Endothelial cell of umbilical vein (primary cell): ENCODE measurements at regions not wholly inside any gene's neighbourhood (a gene's known extent, or its start where the extent isn't known, plus 50 kb on each side); places are given as distances from the start of the nearest gene placed in this dataset.

ENCODE experiments used
- BruUV-seq: library from RNA; stranded (reverse); fragments of 400-500 nt; replicated peaks from 2 replicates; lab custom pipeline; 2021; lab: Mats Ljungman, UMichigan
- CTCF ChIA-PET: fragments of 300-600, 350-600 bp; sonication (Branson Sonifier 250); formaldehyde crosslinking; loops from one replicate; lab custom pipeline; 2021; ENCODE audit warnings: antibody characterized with exemption, inconsistent platforms; lab: Charles Lee
- POLR2A ChIA-PET: fragments of 300-600, 350-600 bp; sonication (Branson Sonifier 250); formaldehyde crosslinking; loops from one replicate; lab custom pipeline; 2021; ENCODE audit warnings: antibody characterized with exemption, inconsistent platforms; lab: Charles Lee
- DNase-seq: peaks from one replicate; pipeline ENCODE4 v3.0.0-alpha.2; 2011; ENCODE audit warnings: low read depth, low spot score
- FAIRE-seq: peaks from 2 replicates; lab custom pipeline; 2011; peaks lifted over from hg19 to GRCh38; lab: Jason Lieb, UNC
- H2AFZ ChIP-seq: 2 replicates; pipeline ENCODE4 v1.6.0; 2012; ENCODE audit warnings: low read depth, low read length, control low read depth, inconsistent platforms
- H3K27ac ChIP-seq: 2 replicates; pipeline ENCODE4 v1.5.1; 2011; ENCODE audit warnings: low read depth, mild to moderate bottlenecking, control low read depth, low read length, moderate library complexity; ENCODE audit not compliant: insufficient read depth
- H3K27me3 ChIP-seq, 2 experiments: 2 replicates each; pipeline versions ENCODE4 v1.6.0 to v1.6.1; 2011; ENCODE audit warnings: low read length in 2 of 2, mixed read lengths in 1 of 2; ENCODE audit not compliant: control insufficient read depth in 2 of 2, insufficient read depth in 2 of 2
- H3K36me3 ChIP-seq, 2 experiments: 2 replicates in 1 of 2; 3 replicates in 1 of 2; pipeline ENCODE4 v1.5.1; 2011; ENCODE audit warnings: low read length in 2 of 2, mild to moderate bottlenecking in 1 of 2, moderate library complexity in 1 of 2; ENCODE audit not compliant: control insufficient read depth in 2 of 2, insufficient read depth in 2 of 2; ENCODE audit errors: extremely low read depth in 1 of 2
- H3K4me1 ChIP-seq: 3 replicates; pipeline ENCODE4 v1.5.1; 2011; ENCODE audit warnings: mild to moderate bottlenecking, low read length; ENCODE audit not compliant: control insufficient read depth, insufficient read depth; ENCODE audit errors: extremely low read depth
- H3K4me2 ChIP-seq: 2 replicates; pipeline ENCODE4 v1.6.1; 2011; ENCODE audit warnings: low read length, control low read depth, mixed read lengths; ENCODE audit not compliant: insufficient read depth
- H3K4me3 ChIP-seq, 3 experiments: fragments of 200-600 bp in 1 of 3; sonication (generic), shearing (Covaris generic) in 1 of 3; replicated peaks in 1 of 3; 2 replicates each; pipeline ENCODE4 v1.5.1; 2011 to 2016; ENCODE audit warnings: control low read depth in 3 of 3, low read length in 3 of 3, mild to moderate bottlenecking in 2 of 3, inconsistent platforms in 1 of 3, low read depth in 1 of 3, moderate library complexity in 1 of 3; ENCODE audit not compliant: insufficient read depth in 1 of 3
- H3K79me2 ChIP-seq: 2 replicates; pipeline ENCODE4 v1.6.0; 2012; ENCODE audit warnings: low read length, inconsistent platforms; ENCODE audit not compliant: control insufficient read depth, insufficient read depth
- H3K9ac ChIP-seq: replicated peaks from 2 replicates; pipeline ENCODE3; 2011; ENCODE audit warnings: low read length, control low read depth; ENCODE audit not compliant: insufficient read depth; ENCODE audit errors: extremely low read depth
- H3K9me1 ChIP-seq: replicated peaks from 3 replicates; pipeline ENCODE4 v1.6.0; 2011; ENCODE audit warnings: mild to moderate bottlenecking, low read length; ENCODE audit not compliant: control insufficient read depth, insufficient read depth; ENCODE audit errors: extremely low read depth
- H3K9me3 ChIP-seq: replicated peaks from 2 replicates; pipeline ENCODE4 v1.5.1; 2012; ENCODE audit warnings: low read length, inconsistent platforms; ENCODE audit not compliant: control insufficient read depth, insufficient read depth
- H4K20me1 ChIP-seq: replicated peaks from 2 replicates; pipeline ENCODE3; 2011; ENCODE audit warnings: mild to moderate bottlenecking, low read length; ENCODE audit not compliant: control insufficient read depth, insufficient read depth; ENCODE audit errors: extremely low read depth
- EZH2 ChIP-seq: IDR thresholded peaks from 2 replicates; pipeline ENCODE4 v1.6.1; 2012; ENCODE audit warnings: borderline replicate concordance, low read depth, mild to moderate bottlenecking, moderate library complexity, low read length, inconsistent platforms; ENCODE audit not compliant: severe bottlenecking
- FOS ChIP-seq: IDR thresholded peaks from 2 replicates; pipeline ENCODE4 v1.6.1; 2011; ENCODE audit warnings: mild to moderate bottlenecking, low read length, moderate library complexity, borderline replicate concordance; ENCODE audit not compliant: insufficient read depth
- GATA2 ChIP-seq: IDR thresholded peaks from 2 replicates; pipeline ENCODE4 v1.7.0; 2011; ENCODE audit warnings: low read depth, mild to moderate bottlenecking, moderate library complexity, mixed read lengths, low read length; ENCODE audit not compliant: insufficient read length, insufficient read depth
- JUN ChIP-seq: IDR thresholded peaks from 2 replicates; pipeline ENCODE4 v1.6.1; 2011; ENCODE audit warnings: borderline replicate concordance, low read depth; ENCODE audit not compliant: insufficient read length, insufficient read depth
- MYC ChIP-seq: IDR thresholded peaks from one replicate; pipeline ENCODE4 v1.6.1; 2011; ENCODE audit warnings: mild to moderate bottlenecking, low read depth, low read length
- POLR2A ChIP-seq: IDR thresholded peaks from 2 replicates; pipeline ENCODE4 v1.6.1; 2012; ENCODE audit warnings: low read depth, mild to moderate bottlenecking, control low read depth, low read length
- POLR2AphosphoS5 ChIP-seq: IDR thresholded peaks from 2 replicates; pipeline ENCODE4 v1.6.1; 2012; ENCODE audit warnings: low read depth, mild to moderate bottlenecking, control low read depth, low read length, moderate library complexity; ENCODE audit not compliant: insufficient read depth
- dilution Hi-C: fragments of 300-500 bp; cut with MboI; formaldehyde crosslinking; loops from one replicate; pipeline ENCODE4 v1.15.0; 2019; ENCODE audit warnings: low sequenced_read_pairs; ENCODE audit not compliant: extremely low pct_ligation_motif_present
- intact Hi-C: fragments of 100-400 bp; cut with micrococcal nuclease; formaldehyde crosslinking; loops from one replicate; pipeline ENCODE4 v1.10.0; 2022
- TF ChIP-seq, protein P1 (sequence below): IDR thresholded peaks from 2 replicates; pipeline ENCODE4 v1.6.1; 2011; ENCODE audit not compliant: insufficient read depth, insufficient read length
- TF ChIP-seq, protein P2 (sequence below), 2 donors: IDR thresholded peaks; 1 replicate in 1 of 2; 2 replicates in 1 of 2; pipeline ENCODE4 v1.5.1; 2011; ENCODE audit warnings: low read length in 2 of 2, mild to moderate bottlenecking in 2 of 2, moderate library complexity in 2 of 2, control low read depth in 1 of 2, inconsistent platforms in 1 of 2, low read depth in 1 of 2; ENCODE audit not compliant: insufficient read depth in 1 of 2; ENCODE audit errors: extremely low read depth in 1 of 2

DNA sequence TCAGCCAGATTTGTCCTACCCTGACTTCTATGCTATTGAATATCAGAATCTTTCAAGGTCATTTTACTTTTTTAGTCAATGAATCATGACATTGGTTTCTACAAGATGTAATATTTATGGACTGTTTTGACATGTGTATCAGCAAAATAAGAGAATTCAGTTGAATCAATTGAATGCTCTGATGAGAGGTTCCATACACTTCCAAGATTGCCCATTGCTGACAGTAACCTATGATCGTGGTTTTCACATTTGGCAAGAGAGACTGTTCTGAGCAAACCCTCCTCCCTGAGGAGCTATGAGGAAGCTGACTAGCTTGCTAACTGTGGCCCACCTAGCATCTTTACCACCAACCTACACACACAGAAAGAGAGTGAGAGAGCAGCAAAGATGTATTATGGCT lies 56.7 kb upstream of the FST start:
- Histone ChIP-seq H3K9me1 (no peaks in the 10 kb centered on the region), H3K4me3 (no peak overlapping the region), H3K9me3 (no peaks in the 10 kb centered on the region), H3K27me3 (no peaks in the 10 kb centered on the region), H3K9ac (no peak overlapping the region), H3K4me2 (no peak overlapping the region), H2AFZ (no peak overlapping the region), H3K27ac (no peak overlapping the region), H4K20me1 (no peaks in the 10 kb centered on the region), H3K4me1 (peaks cover 7% of the 10 kb centered on the region), H3K79me2 (no peaks in the 10 kb centered on the region), H3K36me3 (no peaks in the 10 kb centered on the region)
- dilution Hi-C loops (no loop called here), intact Hi-C loops (no loop called here)
- no peak for DNase-seq
- TF ChIP-seq, protein P1, sequence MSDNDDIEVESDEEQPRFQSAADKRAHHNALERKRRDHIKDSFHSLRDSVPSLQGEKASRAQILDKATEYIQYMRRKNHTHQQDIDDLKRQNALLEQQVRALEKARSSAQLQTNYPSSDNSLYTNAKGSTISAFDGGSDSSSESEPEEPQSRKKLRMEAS: no peak
- TF ChIP-seq EZH2 (no peak), POLR2AphosphoS5 (no peak)
- no TSS peak for BruUV-seq
- no peak for FAIRE-seq
- POLR2A ChIA-PET: no interaction called here
- CTCF ChIA-PET: no interaction called here

- ChIA-PET POLR2A (no interaction called here), CTCF (interaction anchor here (0.6 to 1.5 kb wide), 3 partner anchors 163 to 804 kb away, joined by 3 to 4 read pairs (median 4); no protein-coding TSS in a partner anchor)
- Histone ChIP-seq H3K4me1 (no peaks in the 10 kb centered on the region), H3K4me3 (no peak overlapping the region), H3K9ac (no peak overlapping the region), H4K20me1 (no peaks in the 10 kb centered on the region), H3K9me1 (no peaks in the 10 kb centered on the region), H3K36me3 (no peaks in the 10 kb centered on the region), H3K4me2 (no peak overlapping the region), H3K9me3 (no peaks in the 10 kb centered on the region), H3K27me3 (no peaks in the 10 kb centered on the region), H2AFZ (no peak overlapping the region), H3K27ac (no peak overlapping the region), H3K79me2 (no peaks in the 10 kb centered on the region)
- intact Hi-C loops: no loop called here
- no peak for FAIRE-seq
- dilution Hi-C loops: no loop called here
- no peak for TF ChIP-seq JUN
- TF ChIP-seq, protein P2, sequence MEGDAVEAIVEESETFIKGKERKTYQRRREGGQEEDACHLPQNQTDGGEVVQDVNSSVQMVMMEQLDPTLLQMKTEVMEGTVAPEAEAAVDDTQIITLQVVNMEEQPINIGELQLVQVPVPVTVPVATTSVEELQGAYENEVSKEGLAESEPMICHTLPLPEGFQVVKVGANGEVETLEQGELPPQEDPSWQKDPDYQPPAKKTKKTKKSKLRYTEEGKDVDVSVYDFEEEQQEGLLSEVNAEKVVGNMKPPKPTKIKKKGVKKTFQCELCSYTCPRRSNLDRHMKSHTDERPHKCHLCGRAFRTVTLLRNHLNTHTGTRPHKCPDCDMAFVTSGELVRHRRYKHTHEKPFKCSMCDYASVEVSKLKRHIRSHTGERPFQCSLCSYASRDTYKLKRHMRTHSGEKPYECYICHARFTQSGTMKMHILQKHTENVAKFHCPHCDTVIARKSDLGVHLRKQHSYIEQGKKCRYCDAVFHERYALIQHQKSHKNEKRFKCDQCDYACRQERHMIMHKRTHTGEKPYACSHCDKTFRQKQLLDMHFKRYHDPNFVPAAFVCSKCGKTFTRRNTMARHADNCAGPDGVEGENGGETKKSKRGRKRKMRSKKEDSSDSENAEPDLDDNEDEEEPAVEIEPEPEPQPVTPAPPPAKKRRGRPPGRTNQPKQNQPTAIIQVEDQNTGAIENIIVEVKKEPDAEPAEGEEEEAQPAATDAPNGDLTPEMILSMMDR (IDR thresholded peaks at IDR 0.05; ENCODE audit: extremely low read depth in 1 of 2, insufficient read depth in 1 of 2, low read depth in 1 of 2, low read length in 2 of 2): no peak
- TF ChIP-seq POLR2AphosphoS5: no peak
- no peak for TF ChIP-seq EZH2
- TF ChIP-seq, protein P1: no peak
- no peak for TF ChIP-seq POLR2A
- TF ChIP-seq MYC: no peak
- no peak for TF ChIP-seq GATA2
- TF ChIP-seq FOS: no peak
- BruUV-seq: no TSS peak
- DNase-seq: no peak
Observed at GRCh38 chr5:53424686-53425615, 55.5 kb upstream of the FST start.
